AG04450 (cell line): ENCODE measurements at regions not wholly inside any gene's neighbourhood (a gene's known extent, or its start where the extent isn't known, plus 50 kb on each side); places are given as distances from the start of the nearest gene placed in this dataset.

Experiments
- CTCF ChIA-PET: fragments of 300-600, 350-600 bp; formaldehyde crosslinking; extraction: SDS; loops from one replicate; lab custom pipeline; 2022; ENCODE audit warnings: antibody characterized with exemption, inconsistent platforms; lab: Charles Lee
- POLR2A ChIA-PET: fragments of 350-600 bp; formaldehyde crosslinking; extraction: SDS; loops from one replicate; lab custom pipeline; 2021; ENCODE audit warnings: antibody characterized with exemption, inconsistent platforms; lab: Yijun Ruan, JAX
- DNase-seq: peaks from one replicate; pipeline ENCODE4 v3.0.0-alpha.2; 2011; ENCODE audit warnings: low read depth, low spot score
- H3K27ac ChIP-seq: one replicate; pipeline ENCODE4 v1.5.1; 2012; ENCODE audit warnings: low read depth, low read length, control low read depth
- H3K27me3 ChIP-seq: one replicate; pipeline ENCODE4 v1.6.0; 2012; ENCODE audit warnings: low read length; ENCODE audit not compliant: control insufficient read depth, insufficient read depth
- H3K4me3 ChIP-seq: 2 replicates; pipeline ENCODE4 v1.5.1; 2011; ENCODE audit warnings: mild to moderate bottlenecking, low read depth, low read length, control low read depth
- H3K9me3 ChIP-seq: 2 replicates; pipeline ENCODE4 v1.5.1; 2012; ENCODE audit warnings: low read length; ENCODE audit not compliant: control insufficient read depth, insufficient read depth
- CTCF ChIP-seq: IDR thresholded peaks from 2 replicates; pipeline ENCODE4 v1.5.1; 2011; ENCODE audit warnings: low read depth, low read length, control low read depth, inconsistent platforms

DNA sequence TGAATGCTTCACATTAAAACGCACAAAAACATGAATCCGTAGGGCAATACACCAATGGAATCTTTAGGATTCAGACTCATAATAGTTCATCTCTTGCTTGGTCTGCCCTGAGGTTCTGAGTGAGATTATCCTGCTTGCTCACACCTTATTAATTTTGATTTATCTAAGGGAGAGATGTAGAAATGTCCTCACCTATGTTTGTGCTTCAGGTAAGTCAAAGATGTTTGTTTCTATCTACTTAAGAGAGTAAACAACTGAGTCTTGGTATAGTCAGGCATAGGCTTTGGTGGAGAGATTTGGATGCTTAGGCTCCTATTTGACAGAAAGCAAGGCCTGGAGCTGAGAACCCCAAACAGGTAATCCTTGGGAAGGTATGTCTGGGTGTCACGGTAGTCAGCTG, 231.0 kb upstream of the TNP1 start:
- no peak for TF ChIP-seq CTCF

DNA sequence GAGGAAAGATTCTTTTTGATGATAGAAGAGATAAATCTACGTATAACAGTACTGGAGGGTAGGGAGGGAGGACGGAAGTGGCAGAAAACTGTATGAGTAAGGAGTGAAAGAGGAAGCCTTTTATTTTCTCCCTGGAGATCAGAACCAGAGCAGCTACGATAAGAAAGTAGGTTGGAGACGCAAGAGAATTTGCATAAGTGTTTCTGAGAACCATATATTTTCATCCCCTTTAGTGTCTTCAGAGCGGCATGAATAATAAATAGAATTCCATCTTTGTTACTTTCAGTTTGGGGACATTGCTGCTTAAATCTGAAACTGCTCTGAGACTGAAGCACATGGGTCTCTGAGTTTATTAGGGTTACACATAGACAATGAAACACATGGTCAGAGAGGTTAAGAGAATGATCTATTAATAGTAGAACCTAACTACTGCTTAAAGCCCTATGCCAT, 230.2 kb upstream of the TNP1 start:
- CTCF ChIA-PET: no interaction called here
- H3K4me3 ChIP-seq: no peak overlapping the region; the same call in 1 of the 2 replicates
- DNase-seq: no peak
- TF ChIP-seq CTCF: no peak
- H3K27me3 ChIP-seq: no peaks in the 10 kb centered on the region
- POLR2A ChIA-PET: no interaction called here
- H3K27ac ChIP-seq: no peak overlapping the region
- no peaks in the 10 kb centered on the region for H3K9me3 ChIP-seq

More for the DNA sequence above, 231.0 kb upstream of the TNP1 start:
- Histone ChIP-seq H3K27ac (no peak overlapping the region), H3K27me3 (no peaks in the 10 kb centered on the region), H3K9me3 (no peaks in the 10 kb centered on the region), H3K4me3 (no peak overlapping the region)
- DNase-seq: no peak
- ChIA-PET CTCF (no interaction called here), POLR2A (no interaction called here)

GRCh38 chr2:217086718-217087117, 226.9 kb upstream of the TNP1 start:
- DNase-seq: no peak
- Histone ChIP-seq H3K9me3 (no peaks in the 10 kb centered on the region), H3K27me3 (no peaks in the 10 kb centered on the region), H3K27ac (no peak overlapping the region), H3K4me3 (no peak overlapping the region)
- no peak for TF ChIP-seq CTCF
- CTCF ChIA-PET: no interaction called here
- POLR2A ChIA-PET: no interaction called here

DNA sequence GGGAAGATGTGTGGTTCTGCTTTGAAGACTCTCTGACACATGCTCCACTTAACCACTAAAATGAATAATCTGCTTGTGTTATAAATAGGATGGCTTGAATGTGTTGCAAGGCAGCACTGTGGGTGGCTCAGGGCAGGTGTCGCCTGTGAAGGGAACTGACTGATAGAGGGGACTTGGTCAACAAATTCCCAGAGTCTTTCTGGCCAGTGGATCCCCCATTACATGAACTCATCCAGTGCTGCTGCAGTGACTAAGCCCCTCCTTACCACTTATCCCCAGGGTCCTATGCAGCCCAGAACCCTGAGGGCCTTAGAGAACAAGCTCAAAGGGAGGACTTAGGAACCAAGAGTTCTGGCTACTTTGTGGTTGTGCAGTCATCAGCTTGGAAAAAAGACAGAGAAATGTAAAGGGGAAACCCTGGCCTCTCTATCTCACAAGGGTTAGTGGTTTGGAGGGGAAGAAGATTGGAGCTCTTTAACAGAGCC, 226.2 kb upstream of the TNP1 start:
- no peak overlapping the region for H3K27ac ChIP-seq
- ChIA-PET CTCF (interaction anchor here (0.5 kb wide), 1 partner anchor 225 kb away, joined by 3 read pairs; no protein-coding TSS in a partner anchor), POLR2A (no interaction called here)
- TF ChIP-seq CTCF: no peak
- no peak for DNase-seq
- no peak overlapping the region for H3K4me3 ChIP-seq
- H3K27me3 ChIP-seq: no peaks in the 10 kb centered on the region
- no peaks in the 10 kb centered on the region for H3K9me3 ChIP-seq

DNA sequence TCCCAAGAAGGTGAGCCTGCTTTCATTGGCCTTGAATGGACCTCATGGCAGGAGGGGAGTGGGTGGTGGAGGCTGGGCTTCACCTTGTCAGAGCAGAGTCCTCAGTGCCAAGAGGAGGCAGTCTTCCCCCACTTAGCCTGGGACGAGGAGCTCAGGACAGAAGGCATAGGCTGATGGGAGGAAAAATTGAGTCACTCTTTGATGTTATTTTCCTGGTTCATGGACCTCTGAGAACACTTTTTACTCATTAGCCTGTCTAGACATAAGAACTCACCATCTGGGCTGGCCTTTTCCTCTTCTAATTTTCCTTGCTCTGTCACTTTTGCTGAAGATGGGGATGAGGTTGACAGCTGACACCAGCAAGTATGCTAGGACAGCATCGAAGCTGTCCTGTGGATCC, 225.7 kb upstream of the TNP1 start:
- no peaks in the 10 kb centered on the region for H3K9me3 ChIP-seq
- no peaks in the 10 kb centered on the region for H3K27me3 ChIP-seq
- TF ChIP-seq CTCF: no peak
- no peak for DNase-seq
- POLR2A ChIA-PET: interaction anchor here (0.6 kb wide), 1 partner anchor 390 kb away, joined by 4 read pairs; the partner anchor contains the start of gene IGFBP5
- CTCF ChIA-PET: interaction anchor here (0.5 kb wide), 1 partner anchor 224 kb away, joined by 3 read pairs; no protein-coding TSS in a partner anchor
- no peak overlapping the region for H3K4me3 ChIP-seq
- no peak overlapping the region for H3K27ac ChIP-seq
